ENCODE measurements at regions not wholly inside any gene's neighbourhood (a gene's known extent, or its start where the extent isn't known, plus 50 kb on each side); places are given as distances from the start of the nearest gene placed in this dataset.

DNA sequence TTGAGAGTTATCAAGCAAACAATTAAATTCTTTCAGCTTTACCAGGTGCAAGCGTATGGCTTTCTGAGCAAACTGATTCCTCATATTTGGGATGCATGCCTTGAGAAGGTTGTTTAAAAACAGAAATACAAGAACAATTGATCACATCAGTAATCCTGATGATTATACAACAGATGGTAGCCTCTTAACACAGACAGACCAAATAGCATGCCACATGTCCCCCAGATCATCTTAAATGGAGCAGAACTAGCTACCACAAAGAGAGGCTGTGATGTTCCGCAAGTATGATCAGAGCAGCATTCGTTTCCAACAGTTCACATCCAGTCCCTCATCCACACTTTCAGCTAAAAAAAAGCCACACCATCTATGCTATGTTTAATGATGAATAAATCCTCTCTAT, 246.2 kb upstream of the NRSN1 start:
- H3K27ac ChIP-seq (ENCODE audit: low read depth, low read length), result no peak overlapping the region
- H3K4me3 ChIP-seq (ENCODE audit: low read depth in 1 of 2, low read length in 2 of 2), result no peak overlapping the region
- no peak overlapping the region for H3K9ac ChIP-seq (ENCODE audit: low read length)
- no peaks in the 10 kb centered on the region for H3K9me3 ChIP-seq (ENCODE audit: low read length)
- no peaks in the 10 kb centered on the region for H3K4me1 ChIP-seq (ENCODE audit: insufficient read depth, low read length)
- no peaks in the 10 kb centered on the region for H3K36me3 ChIP-seq (ENCODE audit: insufficient read depth, low read length)
- no peaks in the 10 kb centered on the region for H3K27me3 ChIP-seq (ENCODE audit: control insufficient read depth in 1 of 2, insufficient read depth in 2 of 2, low read length in 2 of 2)

DNA sequence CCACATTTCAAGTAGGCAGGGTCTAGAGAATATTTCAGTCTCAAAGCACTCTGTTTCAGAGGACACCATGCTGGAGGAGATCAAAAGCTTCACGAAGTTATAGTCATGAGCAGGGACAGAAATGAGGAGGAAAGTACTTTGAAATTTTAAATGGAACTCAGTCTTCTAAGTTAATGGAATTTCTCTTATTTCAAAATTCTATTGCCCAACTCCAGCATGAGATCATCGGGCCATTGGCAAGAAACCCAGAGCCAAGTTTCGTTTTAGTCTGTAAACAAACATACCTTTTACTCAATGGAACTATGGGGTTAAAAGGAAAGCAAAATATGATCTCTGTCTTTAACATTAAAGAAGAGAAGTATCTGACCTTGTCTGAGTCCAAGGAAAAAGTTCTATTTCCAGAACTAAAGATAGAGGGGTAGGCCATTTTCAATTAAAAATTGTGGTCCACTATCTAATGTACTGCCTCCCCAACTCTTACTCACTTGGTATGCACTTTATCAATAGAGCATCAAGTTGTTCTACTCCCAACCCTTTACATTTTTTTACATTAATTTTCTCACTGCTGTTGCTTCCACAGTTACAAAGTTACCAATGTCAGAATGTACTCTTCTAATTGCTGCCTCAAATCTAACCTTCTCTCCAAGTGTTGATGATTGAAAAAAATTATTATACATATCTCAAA, 235.3 kb upstream of the NRSN1 start:
- H3K27ac ChIP-seq (ENCODE audit: low read depth, low read length), result no peak overlapping the region
- no peak overlapping the region for H3K4me3 ChIP-seq (ENCODE audit: low read depth in 1 of 2, low read length in 2 of 2)
- H3K27me3 ChIP-seq (ENCODE audit: control insufficient read depth in 1 of 2, insufficient read depth in 2 of 2, low read length in 2 of 2), result no peaks in the 10 kb centered on the region
- H3K36me3 ChIP-seq (ENCODE audit: insufficient read depth, low read length), result no peaks in the 10 kb centered on the region
- no peaks in the 10 kb centered on the region for H3K4me1 ChIP-seq (ENCODE audit: insufficient read depth, low read length)
- no peak overlapping the region for H3K9ac ChIP-seq (ENCODE audit: low read length)
- no peaks in the 10 kb centered on the region for H3K9me3 ChIP-seq (ENCODE audit: low read length)

GRCh38 chr6:23905133-23905815, 220.7 kb upstream of the NRSN1 start:
- Histone ChIP-seq H3K4me1 (ENCODE audit: insufficient read depth, low read length) (no peaks in the 10 kb centered on the region), H3K36me3 (ENCODE audit: insufficient read depth, low read length) (no peaks in the 10 kb centered on the region), H3K27me3 (ENCODE audit: control insufficient read depth in 1 of 2, insufficient read depth in 2 of 2, low read length in 2 of 2) (no peaks in the 10 kb centered on the region), H3K9ac (ENCODE audit: low read length) (no peak overlapping the region), H3K27ac (ENCODE audit: low read depth, low read length) (no peak overlapping the region), H3K4me3 (ENCODE audit: low read depth in 1 of 2, low read length in 2 of 2) (no peak overlapping the region), H3K9me3 (ENCODE audit: low read length) (no peaks in the 10 kb centered on the region)

GRCh38 chr6:23910420-23910819, 215.6 kb upstream of the NRSN1 start:
- no peaks in the 10 kb centered on the region for H3K36me3 ChIP-seq (ENCODE audit: insufficient read depth, low read length)
- H3K9me3 ChIP-seq (ENCODE audit: low read length), result no peaks in the 10 kb centered on the region
- H3K4me1 ChIP-seq (ENCODE audit: insufficient read depth, low read length), result no peaks in the 10 kb centered on the region
- H3K27me3 ChIP-seq (ENCODE audit: control insufficient read depth in 1 of 2, insufficient read depth in 2 of 2, low read length in 2 of 2), result no peaks in the 10 kb centered on the region
- no peak overlapping the region for H3K9ac ChIP-seq (ENCODE audit: low read length)
- no peak overlapping the region for H3K27ac ChIP-seq (ENCODE audit: low read depth, low read length)
- no peak overlapping the region for H3K4me3 ChIP-seq (ENCODE audit: low read depth in 1 of 2, low read length in 2 of 2)

- Histone ChIP-seq H3K9ac (ENCODE audit: low read length) (no peak overlapping the region), H3K9me3 (ENCODE audit: low read length) (no peaks in the 10 kb centered on the region)
Observed at GRCh38 chr6:23927935-23928334, 198.1 kb upstream of the NRSN1 start.

GRCh38 chr6:23929201-23929600, 196.8 kb upstream of the NRSN1 start:
- H3K36me3 ChIP-seq (ENCODE audit: insufficient read depth, low read length), result no peaks in the 10 kb centered on the region
- no peak overlapping the region for H3K9ac ChIP-seq (ENCODE audit: low read length)
- H3K9me3 ChIP-seq (ENCODE audit: low read length), result no peaks in the 10 kb centered on the region
- no peaks in the 10 kb centered on the region for H3K27me3 ChIP-seq (ENCODE audit: control insufficient read depth in 1 of 2, insufficient read depth in 2 of 2, low read length in 2 of 2)
- H3K4me3 ChIP-seq (ENCODE audit: low read depth in 1 of 2, low read length in 2 of 2), result no peak overlapping the region
- no peaks in the 10 kb centered on the region for H3K4me1 ChIP-seq (ENCODE audit: insufficient read depth, low read length)
- H3K27ac ChIP-seq (ENCODE audit: low read depth, low read length), result no peak overlapping the region

More at GRCh38 chr6:23927935-23928334, 198.1 kb upstream of the NRSN1 start:
- Histone ChIP-seq H3K4me3 (ENCODE audit: low read depth in 1 of 2, low read length in 2 of 2) (no peak overlapping the region), H3K36me3 (ENCODE audit: insufficient read depth, low read length) (no peaks in the 10 kb centered on the region), H3K4me1 (ENCODE audit: insufficient read depth, low read length) (no peaks in the 10 kb centered on the region), H3K27ac (ENCODE audit: low read depth, low read length) (no peak overlapping the region), H3K27me3 (ENCODE audit: control insufficient read depth in 1 of 2, insufficient read depth in 2 of 2, low read length in 2 of 2) (no peaks in the 10 kb centered on the region)

DNA sequence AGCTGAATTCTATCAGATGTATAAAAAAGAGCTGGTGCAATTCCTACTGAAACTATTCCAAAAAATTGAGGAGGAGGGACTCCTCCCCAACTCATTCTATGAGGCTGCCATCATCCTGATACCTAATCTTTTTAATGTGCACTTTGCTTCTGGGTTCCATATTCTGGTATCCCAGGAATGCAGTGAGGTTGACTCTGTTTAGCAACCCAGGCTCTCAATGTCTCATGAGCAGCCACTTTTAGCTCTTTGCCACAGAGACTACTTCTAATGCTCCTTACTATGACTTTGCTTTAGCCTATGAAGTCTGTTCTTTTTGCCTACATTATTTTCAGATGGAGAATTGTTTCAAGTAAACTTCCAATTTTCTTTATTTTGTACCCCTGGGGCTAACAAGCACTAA, 185.5 kb upstream of the NRSN1 start:
- no peaks in the 10 kb centered on the region for H3K4me1 ChIP-seq (ENCODE audit: insufficient read depth, low read length)

GRCh38 chr6:23951691-23952090, 174.3 kb upstream of the NRSN1 start:
- Histone ChIP-seq H3K4me1 (ENCODE audit: insufficient read depth, low read length) (no peaks in the 10 kb centered on the region), H3K27ac (ENCODE audit: low read depth, low read length) (no peak overlapping the region), H3K9me3 (ENCODE audit: low read length) (no peaks in the 10 kb centered on the region), H3K9ac (ENCODE audit: low read length) (no peak overlapping the region), H3K27me3 (ENCODE audit: control insufficient read depth in 1 of 2, insufficient read depth in 2 of 2, low read length in 2 of 2) (no peaks in the 10 kb centered on the region), H3K36me3 (ENCODE audit: insufficient read depth, low read length) (no peaks in the 10 kb centered on the region), H3K4me3 (ENCODE audit: low read depth in 1 of 2, low read length in 2 of 2) (no peak overlapping the region)

More for the DNA sequence above, 185.5 kb upstream of the NRSN1 start:
- no peak overlapping the region for H3K4me3 ChIP-seq (ENCODE audit: low read depth in 1 of 2, low read length in 2 of 2)
- no peaks in the 10 kb centered on the region for H3K36me3 ChIP-seq (ENCODE audit: insufficient read depth, low read length)
- H3K27ac ChIP-seq (ENCODE audit: low read depth, low read length), result no peak overlapping the region
- H3K9me3 ChIP-seq (ENCODE audit: low read length), result no peaks in the 10 kb centered on the region
- H3K9ac ChIP-seq (ENCODE audit: low read length), result no peak overlapping the region
- no peaks in the 10 kb centered on the region for H3K27me3 ChIP-seq (ENCODE audit: control insufficient read depth in 1 of 2, insufficient read depth in 2 of 2, low read length in 2 of 2)

DNA sequence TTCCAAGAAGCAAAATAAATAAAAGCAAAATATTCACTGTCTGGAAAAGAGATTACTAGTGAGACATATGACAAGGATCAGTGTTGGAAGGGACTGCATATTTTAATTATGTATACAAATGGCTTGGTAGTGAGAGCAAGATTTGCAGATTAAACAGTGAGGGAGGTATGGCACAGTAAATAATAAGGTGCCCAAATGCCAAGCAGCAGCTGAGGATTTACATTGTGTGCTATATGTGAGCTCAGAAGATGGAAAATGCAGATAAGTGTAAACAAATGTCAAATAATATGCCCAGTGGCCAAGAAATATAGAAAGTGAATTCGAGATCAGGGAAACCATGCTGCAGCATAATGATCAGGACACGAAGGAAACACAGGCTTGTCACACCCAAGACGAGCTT, 173.8 kb upstream of the NRSN1 start:
- H3K27ac ChIP-seq (ENCODE audit: low read depth, low read length), result no peak overlapping the region

GRCh38 chr6:23953976-23954375, 172.0 kb upstream of the NRSN1 start:
- Histone ChIP-seq H3K9me3 (ENCODE audit: low read length) (no peaks in the 10 kb centered on the region), H3K9ac (ENCODE audit: low read length) (no peak overlapping the region), H3K36me3 (ENCODE audit: insufficient read depth, low read length) (no peaks in the 10 kb centered on the region), H3K27me3 (ENCODE audit: control insufficient read depth in 1 of 2, insufficient read depth in 2 of 2, low read length in 2 of 2) (no peaks in the 10 kb centered on the region), H3K4me3 (ENCODE audit: low read depth in 1 of 2, low read length in 2 of 2) (no peak overlapping the region), H3K4me1 (ENCODE audit: insufficient read depth, low read length) (no peaks in the 10 kb centered on the region), H3K27ac (ENCODE audit: low read depth, low read length) (no peak overlapping the region)

More for the DNA sequence above, 173.8 kb upstream of the NRSN1 start:
- no peak overlapping the region for H3K9ac ChIP-seq (ENCODE audit: low read length)
- no peaks in the 10 kb centered on the region for H3K36me3 ChIP-seq (ENCODE audit: insufficient read depth, low read length)
- H3K9me3 ChIP-seq (ENCODE audit: low read length), result no peaks in the 10 kb centered on the region
- H3K27me3 ChIP-seq (ENCODE audit: control insufficient read depth in 1 of 2, insufficient read depth in 2 of 2, low read length in 2 of 2), result no peaks in the 10 kb centered on the region
- H3K4me3 ChIP-seq (ENCODE audit: low read depth in 1 of 2, low read length in 2 of 2), result no peak overlapping the region
- H3K4me1 ChIP-seq (ENCODE audit: insufficient read depth, low read length), result no peaks in the 10 kb centered on the region

- Histone ChIP-seq H3K9me3 (ENCODE audit: low read length) (no peaks in the 10 kb centered on the region), H3K36me3 (ENCODE audit: insufficient read depth, low read length) (no peaks in the 10 kb centered on the region), H3K4me3 (ENCODE audit: low read depth in 1 of 2, low read length in 2 of 2) (no peak overlapping the region), H3K27me3 (ENCODE audit: control insufficient read depth in 1 of 2, insufficient read depth in 2 of 2, low read length in 2 of 2) (no peaks in the 10 kb centered on the region), H3K4me1 (ENCODE audit: insufficient read depth, low read length) (no peaks in the 10 kb centered on the region), H3K27ac (ENCODE audit: low read depth, low read length) (no peak overlapping the region), H3K9ac (ENCODE audit: low read length) (no peak overlapping the region)
Observed at GRCh38 chr6:23957017-23957416, 169.0 kb upstream of the NRSN1 start.

- Histone ChIP-seq H3K27ac (ENCODE audit: low read depth, low read length) (no peak overlapping the region), H3K4me1 (ENCODE audit: insufficient read depth, low read length) (no peaks in the 10 kb centered on the region), H3K9me3 (ENCODE audit: low read length) (no peaks in the 10 kb centered on the region), H3K27me3 (ENCODE audit: control insufficient read depth in 1 of 2, insufficient read depth in 2 of 2, low read length in 2 of 2) (no peaks in the 10 kb centered on the region), H3K4me3 (ENCODE audit: low read depth in 1 of 2, low read length in 2 of 2) (no peak overlapping the region), H3K9ac (ENCODE audit: low read length) (no peak overlapping the region), H3K36me3 (ENCODE audit: insufficient read depth, low read length) (no peaks in the 10 kb centered on the region)
Observed at GRCh38 chr6:23964865-23965264, 161.2 kb upstream of the NRSN1 start.

Data from muscle layer of colon (tissue), 2 donors.